Duodenal mucosa (tissue), 2 donors: ENCODE measurements at regions not wholly inside any gene's neighbourhood (a gene's known extent, or its start where the extent isn't known, plus 50 kb on each side); places are given as distances from the start of the nearest gene placed in this dataset.

ENCODE experiments used
- H3K27ac ChIP-seq: one replicate; pipeline ENCODE4 v1.7.0; 2013; ENCODE audit warnings: low read depth, low read length
- H3K27me3 ChIP-seq, 2 donors: one replicate each; pipeline ENCODE4 v1.7.0; 2013; ENCODE audit warnings: low read length in 2 of 2, control low read depth in 1 of 2; ENCODE audit not compliant: insufficient read depth in 2 of 2, control insufficient read depth in 1 of 2
- H3K36me3 ChIP-seq, 2 donors: one replicate each; pipeline ENCODE4 v1.7.0; 2013; ENCODE audit warnings: low read length in 2 of 2, control low read depth in 1 of 2; ENCODE audit not compliant: insufficient read depth in 2 of 2, control insufficient read depth in 1 of 2
- H3K4me1 ChIP-seq, 2 donors: one replicate each; pipeline ENCODE4 v1.7.0; 2013; ENCODE audit warnings: low read length in 2 of 2, control low read depth in 1 of 2; ENCODE audit not compliant: insufficient read depth in 2 of 2, control insufficient read depth in 1 of 2
- H3K4me3 ChIP-seq, 2 donors: one replicate each; pipeline ENCODE4 v1.7.0; 2013; ENCODE audit warnings: low read length in 2 of 2, low read depth in 1 of 2
- H3K9ac ChIP-seq, 2 donors: one replicate each; pipeline ENCODE4 v1.7.0; 2013; ENCODE audit warnings: low read length in 2 of 2, low read depth in 1 of 2
- H3K9me3 ChIP-seq, 2 donors: one replicate each; pipeline ENCODE4 v1.7.0; 2013; ENCODE audit warnings: low read length in 2 of 2, control low read depth in 1 of 2; ENCODE audit not compliant: control insufficient read depth in 1 of 2

DNA sequence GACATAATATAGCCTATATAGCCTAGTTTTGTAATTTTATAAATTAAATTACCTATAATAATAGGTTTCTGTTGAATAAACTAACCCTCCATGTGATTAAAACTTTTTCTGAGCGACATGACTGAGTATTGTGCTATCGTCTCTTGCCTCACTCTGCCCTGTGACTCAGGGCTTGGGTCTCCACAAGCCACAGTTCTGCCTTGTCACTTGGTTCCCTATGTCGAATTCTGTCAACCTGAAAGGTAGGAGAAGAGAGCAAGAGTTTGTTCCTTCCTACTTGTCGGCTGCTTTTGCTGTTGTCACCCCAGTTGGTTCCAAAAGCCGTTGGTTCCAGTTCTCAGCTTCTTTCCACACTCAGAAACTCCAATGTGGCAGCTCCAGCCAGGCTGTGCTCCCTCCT, 285.9 kb downstream of the PSAT1 start:
- Histone ChIP-seq H3K4me1 (no peaks in the 10 kb centered on the region), H3K27me3 (no peaks in the 10 kb centered on the region)

DNA sequence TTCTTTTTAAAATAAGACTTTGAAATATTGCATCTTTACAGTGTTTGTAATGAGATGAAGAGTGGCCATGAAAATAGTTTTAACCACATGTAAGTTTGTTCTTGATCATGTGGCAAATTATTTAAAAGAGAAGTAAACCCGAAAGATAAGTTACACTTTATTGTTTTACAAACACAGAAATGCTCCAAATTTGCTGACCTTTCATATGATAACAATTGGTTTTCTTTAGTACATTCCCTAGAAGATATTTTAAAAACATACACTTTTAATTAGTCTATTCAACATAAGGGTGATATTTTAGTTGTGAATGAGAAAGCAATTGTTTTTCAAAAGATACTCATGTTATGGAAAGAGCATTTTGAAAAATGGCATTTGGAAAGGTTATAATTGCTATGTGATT, 287.7 kb downstream of the PSAT1 start:
- Histone ChIP-seq H3K27me3 (no peaks in the 10 kb centered on the region), H3K4me1 (no peaks in the 10 kb centered on the region), H3K27ac (no peak overlapping the region), H3K9ac (no peak overlapping the region), H3K36me3 (no peaks in the 10 kb centered on the region), H3K9me3 (no peaks in the 10 kb centered on the region), H3K4me3 (no peak overlapping the region)

More for the DNA sequence above, 285.9 kb downstream of the PSAT1 start:
- no peak overlapping the region for H3K9ac ChIP-seq
- H3K9me3 ChIP-seq = no peaks in the 10 kb centered on the region
- H3K27ac ChIP-seq = no peak overlapping the region
- no peaks in the 10 kb centered on the region for H3K36me3 ChIP-seq
- H3K4me3 ChIP-seq = no peak overlapping the region

DNA sequence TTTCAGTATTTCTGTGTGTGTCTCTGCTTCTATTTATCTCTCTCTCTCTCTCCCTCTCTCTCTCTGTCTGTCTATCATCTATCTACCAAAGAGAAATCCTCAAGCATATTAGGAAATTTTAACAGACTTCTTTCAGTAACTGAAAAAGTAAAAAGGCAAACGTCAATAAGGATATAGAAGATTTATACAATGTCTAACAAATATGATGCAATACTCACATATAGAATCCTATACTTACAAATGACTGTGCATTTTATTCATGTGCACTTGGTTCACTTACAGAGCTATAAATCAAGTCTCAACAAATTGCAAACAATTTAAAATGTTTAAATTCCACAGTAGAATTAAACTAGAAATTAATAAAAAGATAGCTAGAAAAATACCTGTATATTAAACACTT, 289.0 kb downstream of the PSAT1 start:
- no peak overlapping the region for H3K9ac ChIP-seq
- no peaks in the 10 kb centered on the region for H3K4me1 ChIP-seq
- no peak overlapping the region for H3K4me3 ChIP-seq
- H3K27me3 ChIP-seq = no peaks in the 10 kb centered on the region
- H3K27ac ChIP-seq = no peak overlapping the region
- no peaks in the 10 kb centered on the region for H3K36me3 ChIP-seq
- H3K9me3 ChIP-seq = no peaks in the 10 kb centered on the region

DNA sequence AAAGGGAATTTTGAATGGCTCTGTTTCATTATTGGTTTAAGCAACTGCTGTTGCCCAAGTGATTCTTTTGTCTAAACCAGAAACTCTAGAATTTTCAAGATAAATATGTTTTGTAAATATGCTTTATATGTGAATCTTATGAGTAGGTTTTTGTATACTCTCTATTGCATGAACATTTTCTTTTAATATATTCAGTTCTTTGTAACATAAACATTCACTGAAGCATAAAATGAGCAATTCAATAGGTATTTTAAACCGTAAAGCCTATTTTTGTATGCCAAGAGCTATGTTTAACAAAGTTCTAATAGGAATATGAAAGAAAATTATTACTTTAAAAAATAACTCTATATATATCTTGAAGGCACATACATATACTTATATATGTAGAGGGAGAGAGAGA, 293.1 kb downstream of the PSAT1 start:
- Histone ChIP-seq H3K9me3 (no peaks in the 10 kb centered on the region), H3K27ac (no peak overlapping the region), H3K27me3 (no peaks in the 10 kb centered on the region), H3K4me3 (no peak overlapping the region), H3K36me3 (no peaks in the 10 kb centered on the region), H3K4me1 (no peaks in the 10 kb centered on the region), H3K9ac (no peak overlapping the region)

DNA sequence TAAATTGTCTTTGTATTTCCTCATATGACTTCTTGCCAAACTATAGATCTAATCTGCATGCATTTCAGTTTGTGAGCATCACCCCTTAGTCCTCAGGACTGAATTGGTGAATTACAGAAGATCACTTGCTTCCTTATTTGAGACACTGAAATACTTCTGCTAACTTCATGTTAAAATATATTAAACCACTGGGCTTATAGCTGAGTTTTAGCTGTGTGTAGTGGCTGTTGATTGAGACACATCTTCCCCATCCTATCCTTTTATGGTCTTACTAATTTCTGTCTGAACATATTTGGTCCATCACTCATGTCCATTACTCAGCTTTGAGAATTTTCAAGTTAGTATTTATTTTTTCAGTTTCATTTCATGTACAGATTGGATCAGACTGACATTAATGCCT, 295.9 kb downstream of the PSAT1 start:
- H3K27me3 ChIP-seq = no peaks in the 10 kb centered on the region
- H3K36me3 ChIP-seq = no peaks in the 10 kb centered on the region
- H3K9me3 ChIP-seq = no peaks in the 10 kb centered on the region

DNA sequence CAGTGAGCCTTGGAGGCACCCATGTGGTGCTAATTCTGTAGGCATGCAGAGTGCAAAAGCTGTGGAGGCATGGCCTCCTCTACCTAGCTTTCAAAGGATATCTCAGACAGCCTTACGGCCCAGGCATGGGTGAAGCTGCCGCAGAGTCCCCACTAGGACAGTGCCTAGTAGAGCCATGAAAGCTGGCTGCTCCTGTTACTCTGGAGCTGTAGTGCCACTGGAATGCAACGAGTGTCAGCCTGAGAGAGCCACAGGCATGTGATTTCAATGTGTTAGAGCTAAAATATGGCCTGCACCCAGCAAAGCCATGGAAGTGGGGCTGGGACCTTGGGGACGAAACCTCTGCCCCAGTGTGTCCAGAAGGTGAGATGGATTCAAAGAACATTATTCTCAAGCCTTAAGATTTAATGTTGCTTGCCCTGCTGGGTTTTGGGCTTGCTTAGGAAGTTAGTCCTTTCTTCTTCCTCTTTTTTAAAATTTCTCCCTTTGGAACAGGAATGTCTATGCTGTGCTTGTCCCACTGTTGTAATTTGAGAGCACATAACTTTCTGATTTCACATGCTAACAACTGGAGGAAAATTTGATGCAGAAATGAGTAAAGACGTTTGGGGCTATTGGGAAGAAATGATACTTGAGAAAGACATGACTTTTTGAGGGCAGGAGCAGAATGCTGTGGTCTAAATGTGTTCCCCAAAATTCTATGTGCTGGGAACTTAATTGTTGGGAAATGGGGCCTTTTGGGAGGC, 298.4 kb downstream of the PSAT1 start:
- Histone ChIP-seq H3K9ac (no peak overlapping the region), H3K9me3 (no peaks in the 10 kb centered on the region), H3K36me3 (no peaks in the 10 kb centered on the region), H3K27ac (no peak overlapping the region), H3K4me3 (no peak overlapping the region), H3K27me3 (no peaks in the 10 kb centered on the region), H3K4me1 (no peaks in the 10 kb centered on the region)

More for the DNA sequence above, 295.9 kb downstream of the PSAT1 start:
- no peak overlapping the region for H3K27ac ChIP-seq
- H3K4me3 ChIP-seq = no peak overlapping the region
- no peaks in the 10 kb centered on the region for H3K4me1 ChIP-seq
- no peak overlapping the region for H3K9ac ChIP-seq

DNA sequence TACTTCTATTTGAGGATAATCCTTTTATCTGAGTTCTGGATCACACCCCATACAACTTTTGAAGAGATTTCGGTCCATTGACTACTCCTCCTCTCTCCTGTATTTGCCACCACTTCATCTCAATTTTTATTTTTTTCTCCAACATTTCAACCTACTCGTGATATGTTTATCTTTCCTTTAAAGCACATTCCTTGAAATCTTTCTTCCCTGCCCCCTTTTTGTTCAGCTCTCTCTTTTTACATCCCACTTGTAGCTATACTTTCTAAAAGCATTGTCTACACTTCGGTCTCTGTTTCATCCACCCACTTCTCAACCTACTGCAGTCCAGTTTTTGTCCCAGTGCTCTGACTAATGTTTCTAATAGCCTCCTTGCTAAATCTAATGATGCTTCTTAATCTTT, 299.4 kb downstream of the PSAT1 start:
- Histone ChIP-seq H3K36me3 (no peaks in the 10 kb centered on the region), H3K4me1 (no peaks in the 10 kb centered on the region), H3K4me3 (no peak overlapping the region), H3K27ac (no peak overlapping the region), H3K9me3 (no peaks in the 10 kb centered on the region), H3K27me3 (no peaks in the 10 kb centered on the region), H3K9ac (no peak overlapping the region)

DNA sequence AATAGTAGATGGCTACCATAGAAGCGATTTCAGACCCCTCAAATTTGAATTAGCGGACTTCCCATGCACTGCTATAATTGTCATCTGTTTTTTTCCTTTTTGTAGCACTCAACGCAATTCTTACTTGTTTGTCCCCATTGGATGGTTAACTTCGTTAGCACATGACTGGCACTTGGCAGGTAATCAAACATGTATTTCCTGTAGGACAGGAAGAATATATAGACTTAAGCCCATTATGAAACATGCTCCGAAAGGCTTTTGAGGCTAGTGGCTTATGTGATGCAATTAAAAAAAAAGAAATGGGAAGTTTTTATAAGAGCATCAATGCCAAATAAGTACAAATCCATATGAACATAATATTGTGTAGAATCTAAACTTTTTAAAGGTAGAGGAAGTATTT, 301.2 kb downstream of the PSAT1 start:
- Histone ChIP-seq H3K27ac (no peak overlapping the region), H3K4me3 (no peak overlapping the region), H3K27me3 (no peaks in the 10 kb centered on the region), H3K9ac (no peak overlapping the region), H3K36me3 (no peaks in the 10 kb centered on the region), H3K4me1 (no peaks in the 10 kb centered on the region), H3K9me3 (no peaks in the 10 kb centered on the region)

DNA sequence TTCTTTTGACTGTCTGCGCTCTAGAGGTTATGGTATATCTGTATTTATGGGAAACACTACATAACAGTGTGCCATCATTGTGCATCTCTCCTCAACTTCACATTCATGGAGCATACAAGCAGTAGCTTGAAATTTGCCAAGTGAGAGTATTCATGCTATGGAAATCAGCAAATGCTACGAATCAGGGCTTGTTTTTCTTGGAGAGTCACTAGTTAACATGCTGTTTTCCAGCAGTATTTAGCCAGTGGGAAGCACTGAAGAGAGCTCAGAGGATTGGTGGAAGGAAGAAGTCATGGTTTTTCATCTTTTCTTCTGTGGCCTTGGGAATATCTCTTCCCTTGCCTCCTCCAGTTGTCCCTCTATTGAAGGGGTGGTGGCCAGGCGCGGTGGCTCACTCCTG, 303.0 kb downstream of the PSAT1 start:
- Histone ChIP-seq H3K9me3 (no peaks in the 10 kb centered on the region), H3K4me1 (no peaks in the 10 kb centered on the region), H3K4me3 (no peak overlapping the region), H3K36me3 (no peaks in the 10 kb centered on the region), H3K9ac (no peak overlapping the region), H3K27ac (no peak overlapping the region), H3K27me3 (no peaks in the 10 kb centered on the region)

DNA sequence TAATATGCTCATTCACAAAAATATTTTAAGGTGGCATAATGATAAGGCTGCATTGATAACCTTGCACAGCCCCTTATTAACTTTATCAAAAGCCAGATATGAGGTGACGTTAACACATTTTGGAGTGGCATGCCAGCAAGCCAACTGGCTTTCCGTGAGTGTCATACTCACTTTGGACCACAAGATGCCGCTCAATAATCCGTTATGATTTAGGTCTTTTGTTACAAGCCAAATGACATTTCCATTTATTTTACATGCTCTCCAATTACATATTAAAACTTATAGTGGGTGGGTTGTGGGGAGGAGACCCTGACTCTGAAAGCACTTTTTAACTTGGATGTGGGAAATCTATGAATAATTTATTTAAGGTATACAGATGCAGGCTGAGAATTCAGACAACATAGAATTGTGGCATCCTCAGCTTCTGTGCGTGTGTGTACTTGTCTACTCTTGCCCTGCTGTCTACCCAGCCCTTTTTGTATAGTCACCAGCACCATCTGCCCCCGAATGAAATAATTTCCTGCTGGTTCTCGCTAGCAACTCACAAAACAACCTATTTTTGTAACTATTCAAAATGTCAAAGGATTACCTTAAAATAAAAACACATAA, 305.1 kb downstream of the PSAT1 start:
- Histone ChIP-seq H3K27ac (no peak overlapping the region), H3K4me3 (no peak overlapping the region), H3K9ac (no peak overlapping the region), H3K36me3 (no peaks in the 10 kb centered on the region), H3K4me1 (no peaks in the 10 kb centered on the region), H3K9me3 (no peaks in the 10 kb centered on the region), H3K27me3 (no peaks in the 10 kb centered on the region)
